GM10248 (cell line): ENCODE measurements at regions not wholly inside any gene's neighbourhood (a gene's known extent, or its start where the extent isn't known, plus 50 kb on each side); places are given as distances from the start of the nearest gene placed in this dataset.

ENCODE experiments used
- CTCF ChIA-PET: fragments of 300-600 bp; sonication (Branson Sonifier 250); formaldehyde crosslinking; extraction: SDS; loops from one replicate; lab custom pipeline; 2021; ENCODE audit warnings: antibody characterized with exemption; lab: Yijun Ruan, JAX
- POLR2A ChIA-PET: fragments of 350-650 bp; sonication (Branson Sonifier 250); formaldehyde crosslinking; extraction: SDS; loops from one replicate; lab custom pipeline; 2020; ENCODE audit warnings: antibody characterized with exemption; lab: Yijun Ruan, JAX
- DNase-seq: peaks from one replicate; pipeline ENCODE4 v3.0.0; 2012; ENCODE audit errors: extremely low spot score
- TF ChIP-seq, protein P1 (sequence below): IDR thresholded peaks from 2 replicates; pipeline ENCODE4 v1.5.1; 2012; ENCODE audit warnings: mild to moderate bottlenecking, low read depth; ENCODE audit errors: extremely low read depth, missing control alignments, control extremely low read depth

DNA sequence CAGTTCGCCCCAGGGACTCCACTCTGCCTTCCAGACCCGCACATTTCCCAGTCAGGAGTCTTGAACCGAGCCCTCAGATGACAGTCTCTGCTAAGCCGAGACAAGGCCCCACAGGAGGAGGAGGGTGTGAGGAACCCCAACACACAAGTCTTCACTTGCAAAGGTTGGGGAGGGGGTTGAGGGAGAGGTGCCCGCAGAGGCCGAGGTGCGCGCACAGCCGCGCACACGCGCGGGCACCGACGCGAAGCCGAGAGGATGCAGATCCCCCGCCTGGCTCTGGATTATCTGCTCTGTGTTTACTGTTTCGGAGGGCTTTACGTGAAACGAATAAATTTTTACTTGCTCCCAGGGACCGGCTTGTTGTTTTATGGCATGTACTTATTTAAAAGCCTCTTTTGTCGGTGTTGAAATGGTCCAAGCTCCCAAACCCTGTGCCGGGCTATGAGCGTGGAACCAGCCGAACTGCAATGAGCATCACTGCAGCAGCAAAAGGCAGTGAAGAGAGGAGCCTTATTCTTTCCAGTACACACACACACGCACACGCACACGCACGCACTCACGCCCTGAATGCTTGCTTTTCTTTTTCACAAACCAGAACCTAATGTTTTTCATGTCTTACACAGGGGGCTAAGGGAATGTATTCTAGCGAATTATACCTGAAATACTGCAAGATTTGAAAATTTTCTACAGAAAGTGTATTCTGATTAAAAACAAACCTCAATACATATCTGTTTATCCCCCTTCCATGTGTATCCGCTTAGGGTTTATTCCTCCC is 297.7 kb downstream of the PARP8 start:
- TF ChIP-seq, protein P1, sequence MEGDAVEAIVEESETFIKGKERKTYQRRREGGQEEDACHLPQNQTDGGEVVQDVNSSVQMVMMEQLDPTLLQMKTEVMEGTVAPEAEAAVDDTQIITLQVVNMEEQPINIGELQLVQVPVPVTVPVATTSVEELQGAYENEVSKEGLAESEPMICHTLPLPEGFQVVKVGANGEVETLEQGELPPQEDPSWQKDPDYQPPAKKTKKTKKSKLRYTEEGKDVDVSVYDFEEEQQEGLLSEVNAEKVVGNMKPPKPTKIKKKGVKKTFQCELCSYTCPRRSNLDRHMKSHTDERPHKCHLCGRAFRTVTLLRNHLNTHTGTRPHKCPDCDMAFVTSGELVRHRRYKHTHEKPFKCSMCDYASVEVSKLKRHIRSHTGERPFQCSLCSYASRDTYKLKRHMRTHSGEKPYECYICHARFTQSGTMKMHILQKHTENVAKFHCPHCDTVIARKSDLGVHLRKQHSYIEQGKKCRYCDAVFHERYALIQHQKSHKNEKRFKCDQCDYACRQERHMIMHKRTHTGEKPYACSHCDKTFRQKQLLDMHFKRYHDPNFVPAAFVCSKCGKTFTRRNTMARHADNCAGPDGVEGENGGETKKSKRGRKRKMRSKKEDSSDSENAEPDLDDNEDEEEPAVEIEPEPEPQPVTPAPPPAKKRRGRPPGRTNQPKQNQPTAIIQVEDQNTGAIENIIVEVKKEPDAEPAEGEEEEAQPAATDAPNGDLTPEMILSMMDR = no peak
- ChIA-PET CTCF (interaction anchor here (0.8 to 2.1 kb wide), 14 partner anchors 9 to 1693 kb away, joined by 3 to 23 read pairs (median 3); partner anchors contain the start of gene ISL1), POLR2A (interaction anchor here (0.7 kb wide), 1 partner anchor 113 kb away, joined by 3 read pairs; no protein-coding TSS in a partner anchor)
- DNase-seq = peak; percentile 22

DNA sequence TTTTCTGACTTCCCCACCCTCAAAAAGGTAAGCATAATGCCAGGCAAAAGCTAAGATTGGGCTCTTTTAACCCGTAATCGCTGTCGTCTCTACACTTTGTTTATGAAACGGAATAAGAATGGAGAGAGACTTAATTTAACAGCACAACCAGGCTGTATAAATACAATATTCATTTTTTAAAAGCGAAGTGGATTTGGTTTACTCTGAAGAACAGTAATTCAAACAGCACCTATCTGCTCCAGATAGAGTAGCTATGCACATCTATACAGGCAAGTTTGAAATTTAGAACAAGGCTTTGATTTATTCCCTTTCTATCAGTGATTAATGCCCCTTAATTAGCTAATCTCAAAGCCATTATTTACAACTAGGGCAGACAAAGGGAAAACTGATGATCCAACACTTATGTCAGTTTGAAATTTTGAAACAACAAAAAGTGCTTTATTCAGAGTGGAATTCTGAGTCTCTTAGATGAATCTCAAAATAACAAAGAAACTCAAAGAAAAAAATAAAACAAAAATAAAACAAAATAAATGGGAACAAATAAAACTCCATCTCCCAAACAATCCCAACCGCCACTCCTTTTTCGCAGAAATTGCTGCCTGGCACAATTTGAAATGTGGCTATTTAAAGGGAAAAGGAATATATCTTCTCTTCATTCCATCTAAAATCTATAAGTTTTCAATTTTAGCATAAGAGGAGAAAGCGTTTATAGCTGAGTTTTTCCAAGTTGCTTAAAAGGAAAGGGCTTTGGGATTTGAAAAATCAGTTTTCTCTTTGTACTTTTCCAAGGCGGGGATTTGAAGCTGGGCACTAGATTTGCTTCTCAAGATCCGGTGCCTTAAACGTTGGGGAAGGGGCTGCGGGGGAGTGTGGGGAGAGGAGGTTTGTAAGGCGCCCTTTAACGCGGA is 298.6 kb downstream of the PARP8 start:
- ChIA-PET POLR2A (no interaction called here), CTCF (interaction anchor here (1.4 to 2.1 kb wide), 3 partner anchors 8 to 1692 kb away, joined by 4 to 23 read pairs (median 10); no protein-coding TSS in a partner anchor)
- DNase-seq = no peak

DNA sequence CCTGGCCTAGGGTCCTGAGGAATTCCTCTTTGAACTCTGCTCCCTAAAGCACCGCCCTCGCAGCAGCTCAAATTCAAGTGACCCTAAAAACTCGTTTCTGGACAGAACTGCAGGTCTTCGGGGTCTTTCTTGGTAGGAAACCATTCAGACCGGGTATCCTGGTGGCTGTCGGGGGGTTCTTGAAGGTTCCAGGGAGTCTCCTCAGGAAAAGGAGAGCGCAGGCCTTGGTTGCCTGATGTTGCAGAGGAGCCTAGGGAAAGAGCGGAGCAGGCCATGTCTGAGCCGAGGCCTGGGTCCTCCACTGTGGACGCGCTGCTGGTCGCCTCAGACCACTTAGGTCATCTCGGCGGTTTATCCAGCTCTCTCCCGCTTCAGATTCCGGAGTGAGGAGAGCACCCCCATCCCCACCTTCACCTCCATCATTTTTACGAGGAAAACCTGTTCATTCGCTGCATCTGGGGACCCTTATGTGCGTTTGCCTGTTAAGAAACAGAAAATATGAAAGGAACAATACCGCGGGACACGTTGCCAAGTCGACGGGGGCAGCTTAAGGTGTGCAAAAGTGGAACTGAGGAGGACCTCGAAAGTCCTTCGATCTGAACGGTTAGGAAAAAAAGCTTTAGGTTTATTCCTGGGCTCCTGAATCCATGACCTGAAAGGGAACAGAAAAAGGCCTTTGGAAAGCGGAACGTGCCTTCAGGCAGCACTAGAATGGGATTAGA is 299.4 kb downstream of the PARP8 start:
- ChIA-PET POLR2A (no interaction called here), CTCF (interaction anchor here (1.3 to 1.4 kb wide), 2 partner anchors 1043 to 1692 kb away, joined by 3 to 4 read pairs; no protein-coding TSS in a partner anchor)
- no peak for DNase-seq
- TF ChIP-seq, protein P1 = no peak

More for the DNA sequence above, 298.6 kb downstream of the PARP8 start:
- TF ChIP-seq, protein P1 = no peak

DNA sequence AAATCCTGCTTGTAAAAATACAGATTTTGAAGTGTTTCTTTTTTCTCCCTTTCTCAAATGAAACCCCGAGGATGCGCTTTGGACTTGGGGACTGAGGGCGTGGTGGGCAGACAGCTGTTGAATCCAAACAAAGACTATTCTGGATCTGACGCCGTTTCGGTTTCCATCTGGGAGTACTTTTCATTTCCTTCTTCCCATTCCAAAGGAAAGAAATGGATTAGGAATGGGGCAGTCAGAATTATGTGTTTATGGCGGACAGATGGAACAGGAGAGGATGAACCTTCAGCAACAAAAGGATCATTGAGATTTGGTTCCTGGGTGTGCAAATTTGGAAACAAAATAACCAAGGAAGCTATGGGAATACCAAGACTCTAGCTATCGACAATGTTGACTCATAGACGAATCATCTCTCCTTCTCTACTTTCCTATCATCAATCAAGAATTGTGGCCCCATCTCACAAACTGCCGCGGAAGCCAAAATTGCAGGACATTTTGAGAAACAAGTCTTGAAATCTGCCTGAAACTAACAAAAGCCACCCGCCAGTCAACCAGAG is 300.6 kb downstream of the PARP8 start:
- POLR2A ChIA-PET = no interaction called here
- TF ChIP-seq, protein P1 = no peak
- DNase-seq = no peak
- CTCF ChIA-PET = interaction anchor here (1.3 kb wide), 1 partner anchor 1691 kb away, joined by 3 read pairs; no protein-coding TSS in a partner anchor

DNA sequence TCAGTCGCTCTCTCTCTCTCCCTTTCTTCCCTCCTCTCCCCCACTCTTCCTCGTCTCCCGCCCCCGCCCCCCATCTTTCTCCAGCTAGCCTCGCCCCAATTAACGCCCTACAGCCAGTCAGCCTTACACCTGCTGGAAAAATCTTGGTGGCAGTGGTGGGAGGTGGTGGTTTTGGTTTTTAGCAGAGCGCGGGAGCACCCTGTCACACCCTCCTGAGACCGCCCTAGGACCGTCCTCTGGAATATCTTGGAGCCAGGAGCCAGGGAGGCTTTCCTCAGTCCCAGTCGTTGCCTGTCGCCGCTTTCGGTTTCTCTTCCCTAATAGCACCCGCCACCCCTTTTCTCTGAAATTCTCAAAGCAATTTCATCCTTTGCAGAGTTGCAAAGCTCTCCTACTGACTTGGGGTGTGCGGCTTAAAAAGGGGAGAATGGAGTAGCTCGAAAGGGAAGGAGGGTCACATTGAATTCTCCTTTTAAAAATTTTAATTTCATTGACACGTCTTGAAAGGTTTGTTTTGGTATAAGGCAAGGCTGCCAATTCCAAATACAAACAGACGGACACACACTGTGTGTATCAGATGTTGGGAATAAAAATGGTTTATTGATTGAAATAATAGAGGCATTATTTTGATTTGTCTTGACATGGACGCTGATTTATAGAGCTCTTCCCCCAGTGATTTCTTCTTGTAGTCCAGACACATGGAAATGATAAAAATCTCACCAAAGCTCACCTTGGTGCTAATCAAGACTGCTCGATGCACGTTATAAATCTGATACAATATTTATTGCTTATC is 301.3 kb downstream of the PARP8 start:
- TF ChIP-seq, protein P1 = no peak
- ChIA-PET POLR2A (no interaction called here), CTCF (interaction anchor here (1.2 kb wide), 1 partner anchor 9 kb away, joined by 4 read pairs; no protein-coding TSS in a partner anchor)
- peak; percentile 22 for DNase-seq
